ENCODE measurements at regions not wholly inside any gene's neighbourhood (a gene's known extent, or its start where the extent isn't known, plus 50 kb on each side); places are given as distances from the start of the nearest gene placed in this dataset.

DNA sequence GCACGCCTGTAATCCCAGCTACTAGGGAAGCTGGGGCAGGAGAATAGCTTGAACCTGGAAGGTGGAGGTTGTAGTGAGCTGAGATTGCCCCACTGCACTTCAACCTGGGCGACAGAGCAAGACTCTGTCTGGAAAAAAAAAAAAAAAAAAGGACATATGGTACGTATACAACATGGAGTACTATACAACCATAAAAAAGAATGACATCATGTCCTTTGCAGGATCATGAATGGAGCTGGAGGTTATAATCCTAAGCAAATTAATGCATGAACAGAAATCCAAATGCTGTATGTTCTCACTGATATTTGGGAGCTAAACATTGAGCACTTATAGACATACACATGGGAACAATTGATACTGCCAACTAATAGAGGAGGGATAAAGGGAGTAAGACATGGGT is 99.3 kb upstream of the KCNJ3 start:
- H3K4me3 ChIP-seq (ENCODE audit: low read depth, low read length) = no peak overlapping the region
- no peak for DNase-seq (ENCODE audit: low read depth)
- no peak for TF ChIP-seq CTCF (IDR thresholded peaks at IDR 0.05; ENCODE audit: insufficient read depth, low read depth, low read length, missing control alignments)

- DNase-seq (ENCODE audit: low read depth) = no peak
- H3K4me3 ChIP-seq (ENCODE audit: low read depth, low read length) = no peak overlapping the region
- TF ChIP-seq CTCF (IDR thresholded peaks at IDR 0.05; ENCODE audit: insufficient read depth, low read depth, low read length, missing control alignments) = no peak
Measured at GRCh38 chr2:154600927-154601494, 97.5 kb upstream of the KCNJ3 start.

DNA sequence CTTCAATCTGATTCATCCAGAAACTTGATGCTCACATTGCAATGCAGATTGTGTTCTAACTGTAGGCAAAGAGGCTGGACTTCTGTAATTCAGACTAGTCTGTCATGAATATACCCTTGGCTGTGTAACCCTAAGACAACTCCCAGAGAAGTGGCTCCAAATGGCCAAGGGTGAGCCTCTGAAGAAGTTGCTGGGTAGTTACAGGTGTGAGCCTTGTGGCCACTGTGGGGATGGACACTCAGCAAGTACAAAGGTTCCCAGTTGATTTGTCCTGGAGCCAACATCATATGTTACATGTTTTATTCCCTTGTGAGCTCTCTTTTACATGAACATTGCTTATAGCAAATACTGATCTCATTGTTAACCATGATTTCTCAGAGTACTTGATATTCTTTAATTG is 94.8 kb upstream of the KCNJ3 start:
- H3K4me3 ChIP-seq (ENCODE audit: low read depth, low read length) = no peak overlapping the region
- TF ChIP-seq CTCF (IDR thresholded peaks at IDR 0.05; ENCODE audit: insufficient read depth, low read depth, low read length, missing control alignments) = no peak
- no peak for DNase-seq (ENCODE audit: low read depth)

GRCh38 chr2:154608438-154608837 is 90.1 kb upstream of the KCNJ3 start:
- H3K4me3 ChIP-seq (ENCODE audit: low read depth, low read length) = no peak overlapping the region
- DNase-seq (ENCODE audit: low read depth) = no peak
- TF ChIP-seq CTCF (IDR thresholded peaks at IDR 0.05; ENCODE audit: insufficient read depth, low read depth, low read length, missing control alignments) = no peak

GRCh38 chr2:154614906-154615305 is 83.6 kb upstream of the KCNJ3 start:
- DNase-seq (ENCODE audit: low read depth) = no peak
- H3K4me3 ChIP-seq (ENCODE audit: low read depth, low read length) = no peak overlapping the region
- no peak for TF ChIP-seq CTCF (IDR thresholded peaks at IDR 0.05; ENCODE audit: insufficient read depth, low read depth, low read length, missing control alignments)

GRCh38 chr2:154616659-154617058 is 81.8 kb upstream of the KCNJ3 start:
- TF ChIP-seq CTCF (IDR thresholded peaks at IDR 0.05; ENCODE audit: insufficient read depth, low read depth, low read length, missing control alignments) = no peak
- H3K4me3 ChIP-seq (ENCODE audit: low read depth, low read length) = no peak overlapping the region
- DNase-seq (ENCODE audit: low read depth) = no peak

DNA sequence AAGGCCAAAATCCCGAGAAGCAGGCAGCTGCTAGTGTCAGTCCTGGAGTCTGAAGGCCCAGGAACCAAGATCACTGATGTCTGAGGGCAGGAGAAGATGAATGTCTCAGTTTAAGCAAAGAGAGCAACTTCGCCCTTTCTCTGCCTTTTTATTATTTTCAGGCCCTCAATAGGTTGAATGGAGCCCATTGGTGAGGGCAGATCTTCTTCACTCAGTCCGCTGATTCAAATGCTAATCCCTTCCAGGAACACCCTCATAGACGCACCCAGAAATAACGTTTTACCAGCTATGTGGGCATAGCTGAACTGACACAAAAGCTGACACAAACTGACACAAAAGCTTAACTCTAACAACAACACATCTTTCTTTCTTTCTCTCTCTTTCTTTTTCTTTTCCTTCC is 78.0 kb upstream of the KCNJ3 start:
- TF ChIP-seq CTCF (IDR thresholded peaks at IDR 0.05; ENCODE audit: insufficient read depth, low read depth, low read length, missing control alignments) = no peak
- H3K4me3 ChIP-seq (ENCODE audit: low read depth, low read length) = no peak overlapping the region
- no peak for DNase-seq (ENCODE audit: low read depth)

Data from GM12865 (cell line).